ENCODE measurements at regions not wholly inside any gene's neighbourhood (a gene's known extent, or its start where the extent isn't known, plus 50 kb on each side); places are given as distances from the start of the nearest gene placed in this dataset.

DNA sequence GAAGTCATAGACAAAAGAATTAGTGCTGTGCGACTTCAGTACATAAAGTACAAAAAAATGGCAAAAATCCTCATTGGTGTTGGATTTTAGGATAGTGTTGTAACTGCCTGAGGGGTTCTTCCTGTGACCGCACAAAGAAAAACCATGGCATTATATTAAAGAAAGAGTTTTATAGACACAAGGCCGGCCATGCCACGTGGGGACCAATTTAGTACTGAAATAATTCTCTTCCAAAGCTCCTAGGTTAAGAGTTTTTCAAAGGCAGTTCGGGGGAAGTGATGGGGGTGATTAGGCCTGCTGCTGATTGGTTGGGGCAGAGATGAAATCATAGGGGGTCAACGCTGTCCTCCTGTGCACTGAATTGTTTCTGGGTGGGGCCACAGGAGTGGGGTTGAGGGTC is 150.9 kb upstream of the EEA1 start:
- FAIRE-seq (no peak), DNase-seq (ENCODE audit: low read depth) (no peak)
- TF ChIP-seq, protein P1, sequence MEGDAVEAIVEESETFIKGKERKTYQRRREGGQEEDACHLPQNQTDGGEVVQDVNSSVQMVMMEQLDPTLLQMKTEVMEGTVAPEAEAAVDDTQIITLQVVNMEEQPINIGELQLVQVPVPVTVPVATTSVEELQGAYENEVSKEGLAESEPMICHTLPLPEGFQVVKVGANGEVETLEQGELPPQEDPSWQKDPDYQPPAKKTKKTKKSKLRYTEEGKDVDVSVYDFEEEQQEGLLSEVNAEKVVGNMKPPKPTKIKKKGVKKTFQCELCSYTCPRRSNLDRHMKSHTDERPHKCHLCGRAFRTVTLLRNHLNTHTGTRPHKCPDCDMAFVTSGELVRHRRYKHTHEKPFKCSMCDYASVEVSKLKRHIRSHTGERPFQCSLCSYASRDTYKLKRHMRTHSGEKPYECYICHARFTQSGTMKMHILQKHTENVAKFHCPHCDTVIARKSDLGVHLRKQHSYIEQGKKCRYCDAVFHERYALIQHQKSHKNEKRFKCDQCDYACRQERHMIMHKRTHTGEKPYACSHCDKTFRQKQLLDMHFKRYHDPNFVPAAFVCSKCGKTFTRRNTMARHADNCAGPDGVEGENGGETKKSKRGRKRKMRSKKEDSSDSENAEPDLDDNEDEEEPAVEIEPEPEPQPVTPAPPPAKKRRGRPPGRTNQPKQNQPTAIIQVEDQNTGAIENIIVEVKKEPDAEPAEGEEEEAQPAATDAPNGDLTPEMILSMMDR (IDR thresholded peaks at IDR 0.05; ENCODE audit: insufficient read depth, low read length, severe bottlenecking) = no peak

DNA sequence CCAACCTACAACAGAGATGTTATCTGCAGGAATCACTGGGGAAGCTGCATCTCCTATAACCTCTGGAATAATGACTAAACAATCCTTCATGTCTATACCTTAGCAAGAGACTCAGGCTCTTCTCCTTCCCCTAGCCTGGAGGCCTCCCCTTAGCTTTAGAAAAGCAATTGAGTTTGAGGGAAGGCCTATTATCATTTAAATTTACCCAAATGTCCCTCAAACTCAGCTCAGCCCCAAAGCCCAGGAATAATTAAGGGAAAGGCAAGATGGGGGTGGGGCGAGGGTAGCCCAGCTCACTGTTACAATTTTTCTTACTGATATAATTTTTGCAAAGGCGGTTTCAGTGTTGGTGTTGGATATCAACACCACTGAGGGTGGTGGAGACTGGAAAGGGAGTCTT is 151.4 kb upstream of the EEA1 start:
- TF ChIP-seq, protein P1 (IDR thresholded peaks at IDR 0.05; ENCODE audit: insufficient read depth, low read length, severe bottlenecking) = no peak
- no peak for FAIRE-seq

More for the DNA sequence above, 150.9 kb upstream of the EEA1 start:
- Histone ChIP-seq H3K36me3 (ENCODE audit: control insufficient read depth, insufficient read depth, low read length) (no peaks in the 10 kb centered on the region), H3K4me3 (ENCODE audit: low read depth, low read length) (no peak overlapping the region), H3K27me3 (ENCODE audit: control insufficient read depth, insufficient read depth, low read length) (no peaks in the 10 kb centered on the region)

DNA sequence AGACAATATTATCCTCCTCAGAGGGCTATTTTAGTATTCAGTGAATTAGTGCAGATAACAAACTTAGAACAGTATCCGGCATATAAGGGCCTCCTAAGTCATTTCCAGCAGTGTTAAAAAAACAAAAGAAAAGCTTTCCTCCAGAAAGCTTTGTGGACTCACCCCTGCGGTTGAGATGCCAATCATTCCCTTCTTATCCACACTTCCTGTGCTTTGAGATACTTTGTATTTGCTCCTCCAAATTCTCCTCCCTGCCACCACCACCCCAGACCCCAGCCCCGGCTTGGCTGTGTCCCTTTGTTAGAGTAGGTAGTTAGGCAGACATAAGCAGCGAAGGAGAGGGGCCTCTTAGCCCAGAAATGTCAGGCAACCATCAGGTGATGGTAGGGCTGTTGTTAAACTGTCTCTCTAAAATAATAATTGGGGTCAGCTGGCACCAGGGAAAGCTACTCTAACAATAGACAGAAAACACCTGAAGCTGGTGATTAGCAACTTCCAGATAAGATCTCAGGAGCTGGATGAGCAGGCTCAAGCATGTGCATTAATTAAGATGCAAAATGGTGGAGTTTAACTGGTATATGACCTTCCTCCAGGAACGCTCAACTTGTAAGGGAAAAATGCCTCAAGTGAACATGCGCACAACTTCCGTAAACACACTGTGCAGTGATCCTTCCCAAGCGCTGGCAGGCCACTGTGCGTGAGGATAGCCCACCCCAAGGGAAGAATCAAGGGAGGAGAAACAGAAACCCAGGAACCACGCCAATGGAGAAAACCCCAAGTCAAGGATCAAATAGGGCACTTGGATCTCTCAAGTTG is 152.1 kb upstream of the EEA1 start:
- DNase-seq (ENCODE audit: low read depth) (no peak), FAIRE-seq (no peak)

More for the DNA sequence above, 151.4 kb upstream of the EEA1 start:
- no peak for DNase-seq (ENCODE audit: low read depth)
- Histone ChIP-seq H3K4me3 (ENCODE audit: low read depth, low read length) (no peak overlapping the region), H3K27me3 (ENCODE audit: control insufficient read depth, insufficient read depth, low read length) (no peaks in the 10 kb centered on the region), H3K36me3 (ENCODE audit: control insufficient read depth, insufficient read depth, low read length) (no peaks in the 10 kb centered on the region)

GRCh38 chr12:93081810-93082165 is 152.7 kb upstream of the EEA1 start:
- Histone ChIP-seq H3K27me3 (ENCODE audit: control insufficient read depth, insufficient read depth, low read length) (no peaks in the 10 kb centered on the region), H3K36me3 (ENCODE audit: control insufficient read depth, insufficient read depth, low read length) (no peaks in the 10 kb centered on the region), H3K4me3 (ENCODE audit: low read depth, low read length) (no peak overlapping the region)
- FAIRE-seq (no peak), DNase-seq (ENCODE audit: low read depth) (peak; percentile 13)
- TF ChIP-seq, protein P1 (IDR thresholded peaks at IDR 0.05; ENCODE audit: insufficient read depth, low read length, severe bottlenecking) = no peak

More for the DNA sequence above, 152.1 kb upstream of the EEA1 start:
- no peaks in the 10 kb centered on the region for H3K27me3 ChIP-seq (ENCODE audit: control insufficient read depth, insufficient read depth, low read length)
- TF ChIP-seq, protein P1 (IDR thresholded peaks at IDR 0.05; ENCODE audit: insufficient read depth, low read length, severe bottlenecking) = no peak
- no peaks in the 10 kb centered on the region for H3K36me3 ChIP-seq (ENCODE audit: control insufficient read depth, insufficient read depth, low read length)
- no peak overlapping the region for H3K4me3 ChIP-seq (ENCODE audit: low read depth, low read length)

DNA sequence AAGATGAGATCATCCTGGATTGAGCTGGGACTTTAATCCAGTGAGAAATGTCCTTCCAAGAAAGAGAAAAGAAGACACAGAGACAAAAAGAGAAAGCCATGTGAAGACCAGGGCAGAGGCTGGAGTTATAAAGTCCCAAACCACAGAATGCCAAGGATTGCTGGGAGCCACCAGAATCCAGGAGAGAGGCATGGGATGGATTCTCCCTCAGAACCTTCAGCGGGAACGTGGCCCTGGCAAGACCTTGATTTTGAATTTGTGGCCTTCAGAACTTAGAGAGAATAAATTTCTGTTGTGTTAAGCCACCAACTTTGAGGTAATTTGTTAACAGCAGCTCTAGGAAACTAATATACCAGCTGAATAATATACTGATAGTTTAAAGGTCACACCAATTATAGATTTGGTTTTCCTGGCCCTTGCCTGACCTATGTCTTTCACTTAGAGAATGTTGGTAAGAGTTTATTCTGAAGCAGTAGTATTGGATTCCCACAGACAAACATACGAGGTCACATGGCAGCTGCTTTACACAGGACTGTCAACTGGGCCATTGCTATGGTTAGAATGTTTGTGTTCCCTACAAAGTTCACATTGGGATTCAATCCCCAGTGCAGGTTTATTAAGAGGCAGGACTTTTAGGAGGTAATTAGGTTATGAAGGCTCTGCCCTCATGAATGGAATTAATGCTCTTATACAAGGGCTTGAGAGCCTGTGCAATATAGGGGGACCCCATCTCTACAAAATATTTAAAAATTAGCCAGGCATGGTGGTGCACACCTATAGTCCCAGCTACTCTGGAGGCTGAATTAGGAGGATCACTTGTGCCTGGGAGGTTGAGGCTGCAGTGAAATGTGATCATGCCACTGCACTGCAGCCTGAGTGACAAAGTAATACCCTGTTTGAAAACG is 156.5 kb upstream of the EEA1 start:
- Histone ChIP-seq H3K36me3 (ENCODE audit: control insufficient read depth, insufficient read depth, low read length) (no peaks in the 10 kb centered on the region), H3K27me3 (ENCODE audit: control insufficient read depth, insufficient read depth, low read length) (no peaks in the 10 kb centered on the region), H3K4me3 (ENCODE audit: low read depth, low read length) (no peak overlapping the region)
- FAIRE-seq (no peak), DNase-seq (ENCODE audit: low read depth) (no peak)
- TF ChIP-seq, protein P1 (IDR thresholded peaks at IDR 0.05; ENCODE audit: insufficient read depth, low read length, severe bottlenecking) = no peak
